ENCODE measurements at regions not wholly inside any gene's neighbourhood (a gene's known extent, or its start where the extent isn't known, plus 50 kb on each side); places are given as distances from the start of the nearest gene placed in this dataset.

- TF ChIP-seq EZH2 (IDR thresholded peaks at IDR 0.05; ENCODE audit: insufficient read depth, poor library complexity, severe bottlenecking) (no peak), EZH2phosphoT487 (IDR thresholded peaks at IDR 0.05; ENCODE audit: insufficient read depth, low read depth) (no peak)
- no peak overlapping the region for H3K4me3 ChIP-seq
- no peaks in the 10 kb centered on the region for H3F3A ChIP-seq (ENCODE audit: insufficient read depth)
- no peaks in the 10 kb centered on the region for H4K20me1 ChIP-seq (ENCODE audit: insufficient read depth)
- no peak overlapping the region for H2AFZ ChIP-seq
- no peak overlapping the region for H3K27ac ChIP-seq
- H3K36me3 ChIP-seq (ENCODE audit: low read depth) = no peaks in the 10 kb centered on the region
- no peaks in the 10 kb centered on the region for H3K79me2 ChIP-seq (ENCODE audit: insufficient read depth)
- H3K9ac ChIP-seq = no peak overlapping the region
- no peak for DNase-seq
- H3K4me2 ChIP-seq (ENCODE audit: unreplicated experiment) = no peak overlapping the region
- in situ Hi-C loops (cut with MboI) = no loop called here
- H3K9me2 ChIP-seq (ENCODE audit: insufficient read depth) = no peaks in the 10 kb centered on the region
- no peaks in the 10 kb centered on the region for H3K9me3 ChIP-seq (ENCODE audit: low read depth)
- no peaks in the 10 kb centered on the region for H3K4me1 ChIP-seq (ENCODE audit: insufficient read depth)
- no peaks in the 10 kb centered on the region for H3K27me3 ChIP-seq (replicated peaks; ENCODE audit: insufficient read depth)
Measured at GRCh38 chr5:167393358-167393757, 898.1 kb upstream of the WWC1 start.

GRCh38 chr5:167402671-167403070, 888.8 kb upstream of the WWC1 start:
- Histone ChIP-seq H3K27ac (no peak overlapping the region), H3K79me2 (ENCODE audit: insufficient read depth) (no peaks in the 10 kb centered on the region), H3K4me1 (ENCODE audit: insufficient read depth) (no peaks in the 10 kb centered on the region), H3F3A (ENCODE audit: insufficient read depth) (no peaks in the 10 kb centered on the region), H3K9me2 (ENCODE audit: insufficient read depth) (no peaks in the 10 kb centered on the region), H3K9me3 (ENCODE audit: low read depth) (no peaks in the 10 kb centered on the region), H3K36me3 (ENCODE audit: low read depth) (no peaks in the 10 kb centered on the region), H2AFZ (no peak overlapping the region), H3K4me2 (ENCODE audit: unreplicated experiment) (no peak overlapping the region), H4K20me1 (ENCODE audit: insufficient read depth) (no peaks in the 10 kb centered on the region), H3K27me3 (replicated peaks; ENCODE audit: insufficient read depth) (no peaks in the 10 kb centered on the region), H3K4me3 (no peak overlapping the region), H3K9ac (no peak overlapping the region)
- DNase-seq = peak; percentile 8
- TF ChIP-seq EZH2 (IDR thresholded peaks at IDR 0.05; ENCODE audit: insufficient read depth, poor library complexity, severe bottlenecking) = no peak
- no peak for TF ChIP-seq EZH2phosphoT487 (IDR thresholded peaks at IDR 0.05; ENCODE audit: insufficient read depth, low read depth)
- in situ Hi-C loops (cut with MboI) = no loop called here
- WGBS, 2 experiments (ENCODE audit: low coverage in 1 of 2, low lambda C conversion rate in 2 of 2, missing lambda C conversion rate in 2 of 2) = 3% methylated on average over 2 of the region's 2 CpGs

- Histone ChIP-seq H3K36me3 (ENCODE audit: low read depth) (no peaks in the 10 kb centered on the region), H3K4me1 (ENCODE audit: insufficient read depth) (no peaks in the 10 kb centered on the region), H3K79me2 (ENCODE audit: insufficient read depth) (no peaks in the 10 kb centered on the region), H3F3A (ENCODE audit: insufficient read depth) (no peaks in the 10 kb centered on the region), H3K4me2 (ENCODE audit: unreplicated experiment) (no peak overlapping the region), H3K9ac (no peak overlapping the region), H3K27ac (no peak overlapping the region), H3K9me3 (ENCODE audit: low read depth) (no peaks in the 10 kb centered on the region), H2AFZ (no peak overlapping the region), H3K4me3 (no peak overlapping the region), H3K27me3 (replicated peaks; ENCODE audit: insufficient read depth) (no peaks in the 10 kb centered on the region), H4K20me1 (ENCODE audit: insufficient read depth) (no peaks in the 10 kb centered on the region), H3K9me2 (ENCODE audit: insufficient read depth) (no peaks in the 10 kb centered on the region)
- in situ Hi-C loops (cut with MboI) = no loop called here
- DNase-seq = no peak
- no peak for TF ChIP-seq EZH2phosphoT487 (IDR thresholded peaks at IDR 0.05; ENCODE audit: insufficient read depth, low read depth)
- no peak for TF ChIP-seq EZH2 (IDR thresholded peaks at IDR 0.05; ENCODE audit: insufficient read depth, poor library complexity, severe bottlenecking)
Measured at GRCh38 chr5:167406513-167406912, 884.9 kb upstream of the WWC1 start.

GRCh38 chr5:167412556-167412955, 878.9 kb upstream of the WWC1 start:
- H3K4me3 ChIP-seq = no peak overlapping the region
- H4K20me1 ChIP-seq (ENCODE audit: insufficient read depth) = no peaks in the 10 kb centered on the region
- no peak overlapping the region for H3K27ac ChIP-seq
- WGBS, 2 experiments (ENCODE audit: low coverage in 1 of 2, low lambda C conversion rate in 2 of 2, missing lambda C conversion rate in 2 of 2) = 10 to 32% methylated on average over 1 of the region's 1 CpG
- TF ChIP-seq EZH2phosphoT487 (IDR thresholded peaks at IDR 0.05; ENCODE audit: insufficient read depth, low read depth) (no peak), EZH2 (IDR thresholded peaks at IDR 0.05; ENCODE audit: insufficient read depth, poor library complexity, severe bottlenecking) (no peak)
- H3K4me2 ChIP-seq (ENCODE audit: unreplicated experiment) = no peak overlapping the region
- H3K36me3 ChIP-seq (ENCODE audit: low read depth) = no peaks in the 10 kb centered on the region
- no peaks in the 10 kb centered on the region for H3F3A ChIP-seq (ENCODE audit: insufficient read depth)
- no peaks in the 10 kb centered on the region for H3K79me2 ChIP-seq (ENCODE audit: insufficient read depth)
- no peaks in the 10 kb centered on the region for H3K4me1 ChIP-seq (ENCODE audit: insufficient read depth)
- peaks cover 14% of the 10 kb centered on the region for H3K27me3 ChIP-seq (replicated peaks; ENCODE audit: insufficient read depth)
- no peak overlapping the region for H3K9ac ChIP-seq
- H3K9me3 ChIP-seq (ENCODE audit: low read depth) = no peaks in the 10 kb centered on the region
- DNase-seq = no peak
- H2AFZ ChIP-seq = no peak overlapping the region
- no peaks in the 10 kb centered on the region for H3K9me2 ChIP-seq (ENCODE audit: insufficient read depth)
- in situ Hi-C loops (cut with MboI) = no loop called here

GRCh38 chr5:167413506-167413905, 877.9 kb upstream of the WWC1 start:
- in situ Hi-C loops (cut with MboI) = no loop called here
- no peak overlapping the region for H3K9ac ChIP-seq
- no peak for TF ChIP-seq EZH2phosphoT487 (IDR thresholded peaks at IDR 0.05; ENCODE audit: insufficient read depth, low read depth)
- TF ChIP-seq EZH2 (IDR thresholded peaks at IDR 0.05; ENCODE audit: insufficient read depth, poor library complexity, severe bottlenecking) = no peak
- no peak for DNase-seq
- no peaks in the 10 kb centered on the region for H3K4me1 ChIP-seq (ENCODE audit: insufficient read depth)
- no peaks in the 10 kb centered on the region for H3K79me2 ChIP-seq (ENCODE audit: insufficient read depth)
- no peaks in the 10 kb centered on the region for H4K20me1 ChIP-seq (ENCODE audit: insufficient read depth)
- no peak overlapping the region for H3K4me2 ChIP-seq (ENCODE audit: unreplicated experiment)
- 8 to 14% methylated on average over 5 of the region's 5 CpGs for WGBS, 2 experiments (ENCODE audit: low coverage in 1 of 2, low lambda C conversion rate in 2 of 2, missing lambda C conversion rate in 2 of 2)
- H3K36me3 ChIP-seq (ENCODE audit: low read depth) = no peaks in the 10 kb centered on the region
- no peaks in the 10 kb centered on the region for H3K9me3 ChIP-seq (ENCODE audit: low read depth)
- H2AFZ ChIP-seq = no peak overlapping the region
- H3F3A ChIP-seq (ENCODE audit: insufficient read depth) = no peaks in the 10 kb centered on the region
- no peaks in the 10 kb centered on the region for H3K9me2 ChIP-seq (ENCODE audit: insufficient read depth)
- peaks cover 14% of the 10 kb centered on the region for H3K27me3 ChIP-seq (replicated peaks; ENCODE audit: insufficient read depth)
- H3K4me3 ChIP-seq = no peak overlapping the region
- no peak overlapping the region for H3K27ac ChIP-seq
